GM18867 (cell line): ENCODE measurements at regions not wholly inside any gene's neighbourhood (a gene's known extent, or its start where the extent isn't known, plus 50 kb on each side); places are given as distances from the start of the nearest gene placed in this dataset.

Experiments used
- ATAC-seq: cut with Tn5 transposase; IDR thresholded peaks from one replicate; pipeline ENCODE4 v1.9.1; 2021; ENCODE audit warnings: mild to moderate bottlenecking, moderate library complexity; ENCODE audit not compliant: unreplicated experiment

DNA sequence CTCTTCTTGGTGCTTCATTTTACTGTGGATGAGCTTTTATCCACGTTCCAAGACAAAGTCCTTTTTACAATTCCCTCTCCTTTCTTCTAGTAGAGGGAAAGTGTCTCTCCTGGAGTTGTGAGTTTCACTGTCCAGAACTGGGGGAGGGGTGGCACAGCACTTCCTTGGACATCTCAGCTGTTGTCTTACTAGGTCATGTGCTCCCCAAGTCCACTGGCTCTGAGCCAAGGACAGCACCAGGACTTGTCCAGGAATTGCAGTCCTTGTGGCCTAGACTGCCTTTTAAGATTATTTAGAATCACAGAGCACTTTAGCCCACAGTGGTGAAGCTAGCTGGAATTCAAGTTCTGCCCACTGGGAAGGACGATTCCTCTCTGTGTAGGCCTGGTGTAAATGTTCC lies 700.2 kb upstream of the PTPRD start:
- ATAC-seq, result no peak

DNA sequence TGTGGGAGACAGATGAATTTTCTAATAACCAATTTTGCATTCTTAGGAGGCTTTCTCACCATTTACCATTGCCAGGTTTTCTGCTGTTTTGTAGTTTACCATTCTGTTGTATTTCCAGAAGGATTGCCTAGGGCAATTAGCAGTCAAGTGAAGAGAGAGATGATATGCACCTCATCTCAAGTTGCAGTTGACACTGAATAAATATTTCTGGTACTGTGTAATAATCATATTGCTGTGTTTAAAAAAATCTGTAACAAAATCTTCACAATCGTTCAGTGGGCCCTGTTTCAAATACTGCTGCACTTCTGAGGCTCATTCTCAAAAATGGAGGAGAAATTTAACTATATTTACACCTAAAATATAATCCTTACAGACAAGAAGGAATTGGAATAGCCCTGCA lies 706.1 kb upstream of the PTPRD start:
- ATAC-seq, result no peak

DNA sequence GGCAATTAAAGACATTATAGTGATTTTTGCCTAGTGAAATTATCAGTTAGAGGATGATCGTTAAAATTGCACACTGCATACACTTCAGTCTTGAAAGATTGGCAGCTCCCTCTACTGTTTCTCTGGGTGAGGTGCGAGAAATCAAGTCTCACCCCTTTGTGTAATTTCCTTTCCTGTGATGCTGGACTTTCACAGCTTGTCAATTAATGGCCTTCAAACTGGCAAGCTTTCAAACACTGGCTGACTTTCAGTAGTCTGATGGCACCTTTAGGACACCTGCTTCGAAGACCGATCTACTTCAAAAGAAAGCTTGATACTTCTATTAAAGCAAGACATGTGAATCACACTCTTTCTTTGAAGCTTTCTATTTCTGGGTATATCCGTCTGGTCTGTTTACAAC lies 706.7 kb upstream of the PTPRD start:
- no peak for ATAC-seq

DNA sequence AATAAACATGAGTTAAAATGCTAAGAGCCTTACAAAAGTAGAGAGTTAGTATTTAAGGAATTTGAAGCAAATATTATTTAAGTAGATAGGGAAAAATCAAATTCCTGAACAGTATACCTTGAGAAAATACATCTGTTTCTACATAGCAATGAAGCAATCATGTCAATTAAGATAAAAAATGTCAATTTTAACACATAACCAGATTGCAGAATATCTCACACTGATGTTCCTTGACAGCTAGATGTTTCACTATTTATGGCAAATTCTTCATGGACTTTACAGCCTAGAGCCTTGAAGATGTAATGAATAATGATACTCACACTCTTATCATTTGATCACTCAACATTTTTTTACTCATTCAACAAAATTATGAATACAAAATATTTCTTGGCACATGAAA lies 708.2 kb upstream of the PTPRD start:
- no peak for ATAC-seq

DNA sequence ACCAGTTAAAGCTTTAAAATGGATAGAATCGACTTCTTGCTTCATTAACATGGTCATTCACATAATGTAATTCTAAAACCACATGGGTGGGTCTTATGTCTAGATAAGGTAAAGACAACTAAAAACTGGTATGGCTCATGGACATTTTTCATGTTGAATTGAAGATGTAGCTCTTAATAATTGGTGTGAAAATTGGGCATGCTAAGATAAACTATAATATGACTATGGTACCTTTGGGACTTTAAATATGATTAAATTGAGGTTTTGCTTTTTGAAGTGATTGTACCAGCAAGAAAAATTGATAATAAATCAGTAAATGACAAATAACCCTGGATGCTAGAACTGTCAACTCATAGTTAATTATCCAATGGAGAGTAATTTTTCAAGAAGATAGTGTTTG lies 710.7 kb upstream of the PTPRD start:
- ATAC-seq, result no peak

DNA sequence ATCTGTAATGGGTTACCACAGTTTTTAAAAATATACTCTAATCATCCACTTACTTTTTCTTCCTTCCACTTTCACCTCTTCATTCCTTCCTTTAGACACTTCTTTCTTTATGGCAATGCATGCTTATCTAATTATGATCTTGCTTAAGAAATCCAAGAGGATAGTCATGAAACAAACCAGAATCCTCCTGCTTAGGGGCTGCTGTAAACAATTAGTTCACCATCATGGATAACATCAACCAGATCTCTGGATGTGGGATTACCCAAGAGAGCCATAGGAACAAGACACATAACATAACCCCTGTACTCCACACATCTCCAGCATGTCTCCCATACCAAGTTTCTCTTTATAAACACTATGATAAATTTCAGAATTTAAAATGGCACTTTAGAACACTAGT lies 713.4 kb upstream of the PTPRD start:
- ATAC-seq, result no peak

DNA sequence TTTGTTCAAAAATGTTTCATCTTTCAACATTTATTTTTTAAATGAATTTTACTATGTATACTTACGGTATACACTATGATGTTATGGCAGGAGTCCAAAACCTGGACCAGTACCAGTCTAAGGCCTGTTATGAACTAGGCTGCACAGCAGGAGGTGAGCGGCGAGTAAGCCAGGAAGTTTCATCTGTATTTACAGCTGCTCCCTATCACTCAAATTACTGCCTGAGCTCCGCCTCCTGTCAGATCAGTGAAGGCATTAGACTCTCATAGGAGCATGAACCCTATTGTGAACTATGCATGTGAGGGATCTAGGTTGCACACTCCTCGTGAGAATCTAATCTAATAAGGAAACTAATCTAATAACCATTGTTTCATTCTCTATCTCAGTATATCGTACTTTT lies 715.5 kb upstream of the PTPRD start:
- no peak for ATAC-seq

DNA sequence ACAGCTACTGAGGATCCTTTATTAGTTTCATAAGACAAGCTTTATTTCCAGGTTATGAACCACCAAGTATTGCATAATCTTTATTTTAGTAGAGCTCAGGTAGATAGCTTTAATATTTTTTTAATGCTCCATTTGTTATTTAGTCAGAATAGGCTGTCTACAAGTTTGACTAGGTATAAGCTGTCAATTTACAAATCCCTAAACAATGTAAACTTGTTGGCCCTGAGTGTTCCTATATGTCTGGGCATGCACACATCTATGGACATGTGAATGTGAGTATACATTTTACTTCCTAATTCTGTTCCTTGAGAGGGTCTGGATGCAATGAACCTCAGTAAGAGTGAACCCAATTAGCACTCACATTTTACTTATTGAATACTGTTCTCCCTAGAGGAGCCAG lies 722.2 kb upstream of the PTPRD start:
- no peak for ATAC-seq

DNA sequence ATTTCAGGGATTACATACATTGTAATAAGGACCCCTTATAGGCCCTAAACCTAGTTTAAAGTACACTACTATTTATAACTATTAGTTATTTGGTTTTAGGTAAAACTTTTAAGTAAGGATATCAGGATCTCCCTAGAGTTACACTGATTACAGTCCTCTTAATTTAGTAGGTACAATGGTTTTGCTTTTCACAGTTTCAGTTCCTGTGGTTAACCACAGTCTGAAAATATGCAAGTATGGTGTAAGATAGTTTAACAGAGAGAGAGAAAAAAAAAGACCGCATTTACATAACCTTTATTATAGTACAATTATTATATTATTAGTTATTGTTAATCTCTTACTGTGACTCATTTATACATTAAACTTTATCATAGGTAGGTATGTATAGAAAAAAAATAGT lies 725.3 kb upstream of the PTPRD start:
- no peak for ATAC-seq

DNA sequence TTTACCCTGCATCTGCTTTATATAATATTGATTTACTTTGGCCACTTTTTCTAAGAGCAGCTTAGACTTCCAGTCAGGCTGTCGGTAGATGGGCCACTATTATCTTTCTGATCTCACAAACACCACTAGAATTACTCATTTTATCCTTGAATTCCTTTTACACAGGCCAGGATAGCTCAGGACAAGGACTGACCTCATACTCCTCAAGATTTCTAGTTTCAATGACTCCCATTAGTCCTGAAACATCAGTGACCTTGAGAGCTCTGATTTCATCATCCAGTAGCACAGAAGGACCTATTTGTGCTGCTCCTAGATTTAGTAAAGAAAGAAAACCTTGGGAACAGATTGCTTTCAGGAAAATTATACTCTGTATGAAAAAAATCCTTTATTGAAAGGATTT lies 727.9 kb upstream of the PTPRD start:
- no peak for ATAC-seq

DNA sequence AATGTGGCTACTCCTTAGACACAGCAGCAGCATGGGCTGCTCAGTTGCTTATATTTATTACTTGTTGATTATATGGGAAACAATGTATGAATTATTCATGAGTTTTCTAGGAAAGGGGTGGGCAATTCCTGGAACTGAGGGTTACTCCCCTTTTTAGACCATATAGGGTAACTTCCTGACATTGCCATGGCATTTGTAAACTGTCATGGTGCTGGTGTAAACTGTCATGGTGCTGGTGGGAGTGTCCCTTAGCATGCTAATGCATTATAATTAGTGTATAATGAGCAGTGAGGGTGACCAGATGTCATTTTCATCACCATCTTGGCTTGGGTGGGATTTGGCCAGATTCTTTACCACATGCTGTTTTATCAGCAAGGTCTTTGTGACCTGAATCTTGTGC lies 734.6 kb upstream of the PTPRD start:
- no peak for ATAC-seq

DNA sequence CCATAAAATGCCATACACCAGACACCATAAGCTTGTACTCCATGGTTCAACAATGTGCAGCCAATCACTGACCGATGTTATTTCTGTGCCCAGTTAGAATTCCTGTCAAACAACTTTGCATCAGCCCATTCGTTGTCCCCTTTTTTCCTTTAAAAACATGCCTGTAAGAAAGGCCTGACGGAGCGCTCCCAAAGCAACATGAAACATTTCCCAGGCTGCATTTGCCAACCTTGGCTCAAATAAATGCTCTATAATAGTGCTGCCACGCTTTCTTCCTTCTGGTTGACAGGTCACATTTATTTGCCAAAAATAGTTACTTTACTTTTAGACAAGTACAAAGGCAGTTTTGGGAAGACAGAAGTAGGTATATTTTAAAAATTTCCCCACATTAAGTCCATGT lies 735.6 kb upstream of the PTPRD start:
- no peak for ATAC-seq

DNA sequence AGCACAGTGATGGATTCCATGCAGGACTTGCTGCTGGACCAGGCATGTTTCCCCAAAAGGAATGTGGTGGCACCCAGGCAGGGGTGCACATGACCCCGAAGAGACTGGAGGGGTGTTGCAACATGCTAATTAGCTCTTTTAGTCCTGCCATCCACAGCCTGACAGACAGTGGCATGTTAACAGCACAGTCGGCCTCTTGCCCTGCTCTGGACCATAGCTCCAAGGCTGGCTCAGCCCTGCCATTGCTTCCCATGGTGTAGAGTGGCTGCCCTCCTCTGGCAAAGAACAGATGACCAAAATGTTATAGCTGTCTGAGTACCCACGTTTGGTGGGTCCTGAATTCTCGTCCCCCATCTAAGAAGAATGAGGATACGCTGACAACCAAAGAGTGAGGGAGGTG lies 736.4 kb upstream of the PTPRD start:
- ATAC-seq, result no peak

DNA sequence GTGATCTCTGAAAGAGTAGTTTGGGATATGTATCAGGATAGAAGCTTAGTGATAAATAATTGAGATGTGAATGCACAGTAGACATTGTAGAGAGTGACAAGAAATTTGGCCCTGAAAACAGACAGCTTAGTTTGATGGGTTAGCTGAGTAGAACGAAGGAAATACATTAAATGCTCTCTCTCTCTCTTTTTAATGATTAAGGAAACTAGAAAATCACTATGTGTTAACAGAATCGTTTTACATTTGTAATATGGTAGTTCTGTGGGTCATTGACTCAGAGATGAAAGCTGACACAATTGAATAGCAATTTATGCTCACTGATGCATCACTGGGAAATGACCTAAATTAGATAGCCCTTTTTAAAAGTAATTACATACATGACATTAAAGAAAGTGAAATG lies 739.8 kb upstream of the PTPRD start:
- no peak for ATAC-seq

DNA sequence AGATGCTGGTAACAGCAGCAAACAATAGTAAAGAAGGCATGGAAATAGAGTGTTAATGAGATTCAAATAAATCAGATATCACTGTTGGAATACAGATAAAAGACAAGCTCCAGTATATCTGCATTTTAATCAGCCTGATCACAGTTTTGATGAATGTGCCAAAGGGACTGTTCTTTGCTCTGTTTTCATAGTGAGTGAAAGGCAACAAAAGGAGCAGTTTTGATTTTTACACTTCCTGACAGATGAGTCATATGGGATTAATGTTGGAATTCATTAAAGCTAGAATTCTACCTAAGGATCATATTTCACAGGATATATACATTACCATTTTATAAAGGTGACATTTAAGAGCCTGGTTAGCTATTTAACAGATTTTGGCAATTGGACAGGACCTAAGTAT lies 743.3 kb upstream of the PTPRD start:
- ATAC-seq, result no peak

DNA sequence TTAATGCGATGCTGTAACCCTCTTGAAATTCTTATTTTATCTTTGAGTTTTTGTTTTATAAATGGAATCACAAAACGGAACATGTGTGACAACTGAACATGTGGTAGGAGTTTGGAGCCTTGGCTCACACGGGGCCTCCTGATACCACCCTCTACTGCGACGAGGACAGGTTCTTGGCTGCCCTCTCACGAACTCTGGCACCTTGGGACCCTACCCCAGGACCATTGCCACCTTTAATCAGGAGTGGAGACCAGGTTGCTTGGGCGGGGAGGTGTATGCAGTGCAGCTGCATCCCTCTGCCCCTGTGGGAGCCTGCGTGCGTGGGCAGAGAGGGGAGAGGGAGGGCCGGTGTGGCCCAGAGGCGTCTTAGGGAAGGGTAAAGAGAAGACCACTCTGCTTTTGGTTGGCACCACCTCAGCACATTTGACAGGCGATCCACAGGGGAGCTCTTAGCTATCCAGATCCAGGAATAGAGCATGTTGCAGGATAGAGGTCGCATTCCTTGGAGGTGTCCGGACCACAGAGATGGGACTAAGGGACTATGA lies 753.9 kb upstream of the PTPRD start:
- ATAC-seq, result no peak

DNA sequence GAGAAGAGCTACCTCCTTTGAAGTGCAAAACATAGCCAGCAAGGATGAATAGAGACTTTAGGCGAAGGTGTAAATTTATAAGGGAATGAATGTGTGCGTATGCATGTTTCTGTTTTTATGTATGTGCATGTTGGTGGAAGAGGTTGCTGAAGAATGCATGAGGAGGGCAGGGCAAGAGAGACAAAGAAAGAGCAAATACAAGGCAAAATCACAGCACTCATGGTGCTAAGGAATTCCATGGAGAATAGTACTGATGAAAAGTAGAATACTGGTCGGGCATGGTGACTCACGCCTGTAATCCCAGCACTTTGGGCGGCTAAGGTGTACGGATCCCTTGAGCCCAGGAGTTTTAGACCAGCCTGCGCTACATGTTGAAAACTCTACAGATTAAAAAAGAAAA lies 762.1 kb upstream of the PTPRD start:
- ATAC-seq, result no peak

DNA sequence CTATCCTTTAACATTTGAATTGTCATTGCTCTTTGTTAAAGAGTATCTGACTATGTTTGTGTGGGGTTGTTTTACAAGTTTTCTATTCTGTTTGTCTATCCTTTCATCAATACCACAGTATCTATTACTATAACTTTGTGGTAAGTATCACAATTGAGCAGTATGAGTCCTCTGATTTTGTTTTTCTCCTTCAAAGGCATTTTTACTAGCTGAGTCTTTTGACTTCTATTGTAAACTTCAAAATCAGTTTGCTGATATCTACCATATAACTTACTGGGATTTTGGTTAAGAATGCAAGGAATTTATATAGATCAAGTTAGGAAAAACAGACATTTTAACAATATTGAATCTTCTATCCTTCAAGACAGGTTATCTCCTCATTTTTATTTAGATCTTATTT lies 789.8 kb upstream of the PTPRD start:
- no peak for ATAC-seq

DNA sequence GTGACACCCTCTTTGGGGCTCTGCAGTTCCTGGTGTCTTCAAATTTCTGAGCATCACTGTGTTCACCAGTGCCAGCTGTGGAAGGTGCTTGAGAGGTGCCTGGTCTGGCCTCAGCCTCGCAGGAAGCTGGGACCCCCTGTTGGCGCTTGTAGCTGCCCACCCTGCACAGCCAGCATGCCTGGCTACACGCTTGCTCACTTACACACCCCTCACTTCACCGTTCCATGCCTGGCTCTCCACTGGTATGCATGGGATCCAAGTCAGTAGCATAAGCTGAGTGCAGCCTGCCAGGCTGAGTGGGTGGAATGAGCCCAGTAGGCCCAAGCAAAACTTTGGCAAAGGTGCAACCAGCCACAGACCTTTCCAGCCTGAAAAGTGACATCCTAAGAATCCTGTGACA lies 801.4 kb upstream of the PTPRD start:
- ATAC-seq, result no peak

DNA sequence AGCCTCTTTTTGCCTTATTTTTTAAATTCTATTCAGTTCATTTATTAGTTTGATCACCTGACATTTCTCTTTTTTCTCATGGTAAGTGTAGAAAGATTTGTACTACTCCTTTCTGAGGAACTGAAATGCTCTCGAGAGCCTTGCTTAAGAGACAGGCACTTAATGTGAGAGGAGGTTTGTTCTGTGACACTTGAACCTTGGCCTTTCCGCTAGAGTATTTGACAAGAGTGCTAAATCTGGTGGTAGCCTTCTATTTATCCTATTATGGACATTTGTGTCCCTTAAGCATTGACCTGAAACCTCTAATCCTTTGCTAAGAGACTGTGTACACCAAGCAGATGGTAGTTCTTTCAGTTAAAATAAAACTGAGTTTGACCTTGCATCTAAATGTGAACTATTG lies 805.0 kb upstream of the PTPRD start:
- no peak for ATAC-seq

DNA sequence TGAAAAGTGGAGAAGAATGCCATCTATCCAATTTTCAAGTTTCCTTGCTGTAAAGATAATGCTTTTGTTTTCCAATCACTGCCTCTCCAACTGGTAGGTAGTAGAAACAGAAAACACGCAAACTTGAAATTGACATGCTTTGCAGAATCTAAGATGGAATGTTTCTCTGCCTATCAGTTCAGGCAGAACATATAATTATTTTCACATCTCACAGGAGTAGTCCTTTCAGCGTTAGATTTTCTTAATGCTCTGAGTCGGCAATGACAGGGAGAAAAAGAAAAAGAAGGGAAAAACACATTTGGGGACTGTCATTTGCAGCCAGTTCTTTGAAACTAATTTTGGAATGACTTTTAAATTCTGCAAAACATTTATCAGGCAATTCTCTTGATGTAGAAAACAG lies 818.7 kb upstream of the PTPRD start:
- ATAC-seq, result no peak

DNA sequence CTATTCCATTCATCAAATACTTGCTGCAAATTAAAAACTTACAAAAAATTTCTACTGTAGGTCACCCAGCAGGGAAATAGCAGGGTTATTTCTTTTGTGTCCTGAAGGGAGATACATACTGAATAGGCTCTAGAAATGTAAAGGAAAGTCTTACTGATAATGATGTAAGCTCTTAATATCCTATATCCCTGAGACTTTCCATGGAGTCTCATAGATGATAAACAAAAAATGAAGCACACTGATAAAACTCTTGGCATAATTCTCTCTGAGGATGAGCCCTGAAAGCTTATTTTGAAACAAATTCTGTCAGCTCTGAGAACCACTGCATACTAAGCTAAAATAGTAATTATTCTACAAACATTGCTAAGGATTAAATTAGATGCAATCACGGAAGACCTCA lies 819.6 kb upstream of the PTPRD start:
- no peak for ATAC-seq

DNA sequence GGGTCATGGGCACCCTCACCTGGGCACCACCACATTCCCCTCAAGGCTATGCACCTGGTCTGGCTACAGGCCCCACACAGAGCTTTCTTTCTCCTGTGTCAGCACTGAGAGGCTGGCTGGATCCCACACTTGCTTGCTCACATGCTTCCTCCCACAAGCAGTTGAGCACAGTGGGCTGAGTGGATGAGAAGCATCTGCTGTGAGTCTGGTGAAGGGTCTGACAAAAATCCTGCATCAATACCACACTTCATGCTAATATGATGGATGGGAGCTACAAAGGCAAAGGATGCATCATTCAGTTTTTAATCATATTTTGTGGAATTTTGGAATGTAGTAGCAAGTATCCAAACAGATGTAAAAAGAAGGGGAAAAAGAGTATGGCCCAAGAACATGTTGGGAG lies 830.8 kb upstream of the PTPRD start:
- ATAC-seq, result no peak
